Mucosa of rectum (tissue), 2 donors: ENCODE measurements at regions not wholly inside any gene's neighbourhood (a gene's known extent, or its start where the extent isn't known, plus 50 kb on each side); places are given as distances from the start of the nearest gene placed in this dataset.
"Not testable (repeated sequence)": the region's sequence is repeated elsewhere in the genome, so short reads cannot be mapped to it uniquely, and the experiment has no call there.

Experiments
- H3K27ac ChIP-seq, 2 donors: one replicate each; pipeline ENCODE4 v1.7.0; 2013; ENCODE audit warnings: inconsistent platforms in 2 of 2, low read depth in 2 of 2, low read length in 2 of 2
- H3K27me3 ChIP-seq, 2 donors: one replicate each; pipeline ENCODE4 v1.7.0; 2013; ENCODE audit warnings: low read length in 2 of 2; ENCODE audit not compliant: control insufficient read depth in 2 of 2, insufficient read depth in 2 of 2
- H3K36me3 ChIP-seq, 2 donors: one replicate each; pipeline ENCODE4 v1.7.0; 2013; ENCODE audit warnings: low read length in 2 of 2; ENCODE audit not compliant: control insufficient read depth in 2 of 2, insufficient read depth in 2 of 2
- H3K4me1 ChIP-seq, 2 donors: one replicate each; pipeline ENCODE4 v1.7.0; 2013; ENCODE audit warnings: low read length in 2 of 2, mild to moderate bottlenecking in 1 of 2; ENCODE audit not compliant: control insufficient read depth in 2 of 2, insufficient read depth in 2 of 2
- H3K4me3 ChIP-seq, 2 donors: one replicate each; pipeline ENCODE4 v1.7.0; 2013; ENCODE audit warnings: low read length in 2 of 2
- H3K9ac ChIP-seq, 2 donors: one replicate each; pipeline ENCODE4 v1.7.0; 2013; ENCODE audit warnings: low read length in 2 of 2, low read depth in 1 of 2, mild to moderate bottlenecking in 1 of 2
- H3K9me3 ChIP-seq, 2 donors: one replicate each; pipeline ENCODE4 v1.7.0; 2013; ENCODE audit warnings: low read length in 2 of 2; ENCODE audit not compliant: control insufficient read depth in 2 of 2
- donor health status: healthy.
- donor health status: Normal muscosa, but diverticular disease.

DNA sequence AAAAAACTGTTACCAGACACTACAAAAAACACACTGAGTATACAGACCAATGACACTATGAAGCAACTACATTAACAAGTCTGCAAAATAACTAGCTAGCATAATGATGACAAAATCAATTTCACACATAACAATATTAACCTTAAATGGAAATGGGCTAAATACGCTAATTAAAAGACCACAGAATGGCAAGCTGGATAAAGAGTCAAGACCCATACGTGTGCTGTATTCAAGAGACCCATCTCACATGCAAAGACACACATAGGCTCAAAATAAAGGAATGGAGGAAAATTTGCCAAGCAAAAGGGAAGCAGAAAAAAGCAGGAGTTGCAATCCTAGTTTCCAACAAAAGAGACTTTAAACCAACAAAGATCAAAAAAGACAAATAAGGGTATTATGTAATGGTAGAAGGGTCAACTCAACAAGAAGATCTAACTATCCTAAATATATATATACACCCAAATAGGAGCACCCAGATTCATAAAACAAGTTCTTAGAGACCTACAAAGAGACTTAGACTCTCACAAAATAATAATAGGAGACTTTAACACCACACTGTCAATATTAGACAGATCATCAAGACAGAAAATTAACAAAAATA, 158.6 kb downstream of the ALDH8A1 start:
- H3K9ac ChIP-seq, H3K4me3 ChIP-seq, H3K36me3 ChIP-seq, H3K27me3 ChIP-seq, H3K27ac ChIP-seq, H3K4me1 ChIP-seq, H3K9me3 ChIP-seq: not testable (repeated sequence)

DNA sequence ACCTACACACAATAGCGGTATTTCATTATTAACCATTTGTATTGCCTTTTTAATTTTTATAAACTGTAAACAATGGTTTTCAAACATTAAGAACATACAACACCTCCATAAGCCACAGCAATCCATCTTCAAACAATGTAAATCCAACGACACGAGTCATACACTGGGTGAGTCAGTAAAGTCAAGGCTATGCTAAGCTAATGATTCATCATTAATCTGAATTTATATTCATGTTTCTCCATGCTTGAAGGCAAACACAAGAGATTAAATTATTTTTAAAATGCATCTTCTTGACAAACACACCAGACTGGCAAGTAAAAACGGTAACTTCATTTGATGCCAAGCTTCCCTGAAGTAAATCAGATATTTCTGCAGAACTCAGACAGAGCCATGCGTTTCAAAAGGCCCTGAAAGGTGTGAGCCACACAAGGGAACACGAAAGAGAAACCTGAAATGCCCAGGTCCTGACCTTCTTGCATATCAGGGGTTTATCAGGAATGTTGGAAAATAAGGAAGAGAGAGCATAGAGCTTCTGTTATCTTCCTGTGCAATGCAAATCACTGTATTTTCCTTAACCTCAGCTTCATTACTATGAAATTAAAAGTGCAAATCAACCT, 162.5 kb downstream of the ALDH8A1 start:
- Histone ChIP-seq H3K27ac (no peak overlapping the region), H3K9me3 (peaks cover 0 to 2% of the 10 kb centered on the region in 2 donors), H3K36me3 (no peaks in the 10 kb centered on the region), H3K4me3 (no peak overlapping the region), H3K9ac (no peak overlapping the region), H3K4me1 (no peaks in the 10 kb centered on the region), H3K27me3 (no peaks in the 10 kb centered on the region)

DNA sequence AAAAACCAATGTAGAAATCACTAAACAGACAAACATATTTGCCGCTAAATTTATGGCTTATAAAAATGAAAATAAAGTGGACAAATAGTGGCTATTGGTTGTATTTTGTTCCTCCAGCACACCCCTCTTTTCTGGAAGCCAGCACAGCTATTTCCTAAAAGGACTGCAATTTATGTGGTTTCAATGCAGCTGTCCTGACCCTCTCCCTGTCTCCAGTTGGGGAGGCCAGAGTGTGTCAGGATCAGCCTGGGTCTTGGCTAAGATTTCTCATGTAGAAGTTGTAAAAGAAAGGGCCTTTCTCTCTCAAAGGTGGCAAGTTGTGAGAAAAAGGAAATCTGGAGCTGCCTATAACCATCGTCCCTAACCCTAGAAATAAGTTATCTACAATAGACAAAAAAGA, 165.6 kb downstream of the ALDH8A1 start:
- Histone ChIP-seq H3K4me1 (no peaks in the 10 kb centered on the region), H3K9me3 (no peaks in the 10 kb centered on the region), H3K4me3 (no peak overlapping the region), H3K27ac (no peak overlapping the region), H3K9ac (no peak overlapping the region), H3K36me3 (no peaks in the 10 kb centered on the region), H3K27me3 (no peaks in the 10 kb centered on the region)

DNA sequence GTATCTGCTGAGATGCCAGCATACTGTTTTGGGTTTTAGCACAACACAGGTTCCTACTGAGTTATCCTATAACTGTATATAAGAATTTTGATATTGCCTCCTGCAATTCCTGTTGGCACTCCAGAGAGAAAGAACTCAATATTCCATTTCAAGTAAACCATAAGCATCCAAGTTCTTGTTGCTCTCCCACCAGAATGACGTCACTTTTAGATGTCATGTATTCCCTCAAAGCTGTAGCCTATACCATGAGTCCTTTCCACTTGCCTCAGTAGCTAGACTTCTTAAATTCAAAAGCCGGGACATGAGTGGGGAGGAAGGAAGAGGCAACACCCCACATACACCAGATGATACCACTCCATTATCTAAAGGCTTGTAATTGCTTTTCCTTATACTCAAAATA, 171.5 kb downstream of the ALDH8A1 start:
- no peaks in the 10 kb centered on the region for H3K27me3 ChIP-seq
- H3K4me1 ChIP-seq = no peaks in the 10 kb centered on the region
- H3K9ac ChIP-seq = no peak overlapping the region
- no peaks in the 10 kb centered on the region for H3K36me3 ChIP-seq
- H3K9me3 ChIP-seq = no peaks in the 10 kb centered on the region
- no peak overlapping the region for H3K27ac ChIP-seq
- no peak overlapping the region for H3K4me3 ChIP-seq

DNA sequence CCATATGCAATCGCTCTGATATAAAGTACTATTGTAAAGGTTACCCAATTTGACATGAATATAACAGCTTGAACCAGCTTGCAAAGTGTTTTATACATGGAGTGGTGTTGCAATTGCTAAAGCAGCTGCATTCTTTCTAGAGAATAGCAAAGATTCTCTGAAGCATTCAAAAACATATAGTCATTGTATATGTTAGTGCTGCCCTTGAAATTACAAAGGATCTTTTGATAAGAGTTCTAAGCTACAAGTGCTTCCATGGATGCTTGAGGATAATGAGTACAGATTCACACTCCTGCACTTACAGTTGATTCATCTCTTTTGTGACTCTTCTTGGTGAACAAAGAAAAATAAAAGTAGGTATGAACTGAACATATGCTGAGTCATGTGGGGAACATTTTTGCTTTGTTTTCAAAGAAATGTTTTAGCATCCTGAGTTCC, 175.7 kb downstream of the ALDH8A1 start:
- H3K4me3 ChIP-seq = no peak overlapping the region
- H3K4me1 ChIP-seq = no peaks in the 10 kb centered on the region

DNA sequence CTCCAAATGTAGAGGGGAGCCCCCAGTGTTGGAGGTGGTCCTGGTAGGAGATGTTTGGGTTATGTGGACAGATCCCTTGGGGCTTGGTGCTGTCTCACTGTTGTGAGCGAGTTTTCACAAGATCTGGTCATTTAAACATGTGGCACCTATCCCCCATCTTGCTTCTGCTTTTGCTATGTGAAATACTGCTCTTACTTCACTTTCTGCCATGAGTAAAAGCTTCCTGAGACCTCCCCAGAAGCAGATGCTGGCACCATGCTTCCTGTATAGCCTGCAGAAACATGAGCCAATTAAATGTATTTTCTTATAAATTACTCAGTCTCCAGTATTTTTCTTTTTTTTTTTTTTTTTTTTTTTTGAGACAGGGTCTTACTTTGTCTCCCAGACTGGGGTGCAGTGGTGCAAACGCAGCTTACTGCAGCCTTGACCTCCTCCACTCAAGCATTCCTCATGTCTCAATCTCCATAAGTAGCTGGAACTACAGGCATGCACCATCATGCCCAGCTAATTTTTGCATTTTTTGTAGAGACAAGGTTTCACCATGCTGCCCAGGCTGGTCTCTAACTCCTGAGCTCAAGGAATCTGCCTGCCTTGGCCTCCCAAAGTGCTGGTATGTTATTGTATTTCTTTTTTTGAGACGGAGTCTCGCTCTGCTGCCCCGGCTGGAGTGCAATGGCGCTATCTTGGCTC, 177.1 kb downstream of the ALDH8A1 start:
- Histone ChIP-seq H3K9ac (no peak overlapping the region), H3K27me3 (no peaks in the 10 kb centered on the region), H3K4me3 (no peak overlapping the region), H3K27ac (no peak overlapping the region), H3K9me3 (no peaks in the 10 kb centered on the region), H3K4me1 (no peaks in the 10 kb centered on the region), H3K36me3 (no peaks in the 10 kb centered on the region)

More for the DNA sequence above, 175.7 kb downstream of the ALDH8A1 start:
- H3K36me3 ChIP-seq = no peaks in the 10 kb centered on the region
- no peak overlapping the region for H3K27ac ChIP-seq
- no peak overlapping the region for H3K9ac ChIP-seq
- no peaks in the 10 kb centered on the region for H3K27me3 ChIP-seq
- no peaks in the 10 kb centered on the region for H3K9me3 ChIP-seq

DNA sequence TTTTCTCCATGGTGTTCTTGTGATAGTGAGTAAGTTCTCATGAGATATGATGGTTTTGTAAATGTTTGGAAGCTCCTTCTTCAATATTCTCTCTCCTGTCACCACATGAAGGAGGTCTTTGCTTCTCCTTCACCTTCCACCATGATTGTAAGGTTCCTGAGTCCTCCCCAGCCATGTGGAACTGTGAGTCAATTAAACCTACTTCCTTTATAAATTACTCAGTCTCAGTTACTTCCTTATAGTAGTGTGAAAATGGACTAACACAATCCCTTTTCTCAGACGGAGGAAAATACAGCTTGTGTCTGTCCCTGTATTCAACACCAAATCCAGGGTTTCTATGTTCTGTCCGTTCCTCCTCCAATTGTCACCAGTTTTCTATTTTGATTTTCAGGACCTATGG, 181.0 kb downstream of the ALDH8A1 start:
- Histone ChIP-seq H3K27me3 (no peaks in the 10 kb centered on the region), H3K4me3 (no peak overlapping the region), H3K4me1 (peaks cover 0 to 3% of the 10 kb centered on the region in 2 donors), H3K9me3 (no peaks in the 10 kb centered on the region), H3K9ac (no peak overlapping the region), H3K27ac (no peak overlapping the region), H3K36me3 (no peaks in the 10 kb centered on the region)

DNA sequence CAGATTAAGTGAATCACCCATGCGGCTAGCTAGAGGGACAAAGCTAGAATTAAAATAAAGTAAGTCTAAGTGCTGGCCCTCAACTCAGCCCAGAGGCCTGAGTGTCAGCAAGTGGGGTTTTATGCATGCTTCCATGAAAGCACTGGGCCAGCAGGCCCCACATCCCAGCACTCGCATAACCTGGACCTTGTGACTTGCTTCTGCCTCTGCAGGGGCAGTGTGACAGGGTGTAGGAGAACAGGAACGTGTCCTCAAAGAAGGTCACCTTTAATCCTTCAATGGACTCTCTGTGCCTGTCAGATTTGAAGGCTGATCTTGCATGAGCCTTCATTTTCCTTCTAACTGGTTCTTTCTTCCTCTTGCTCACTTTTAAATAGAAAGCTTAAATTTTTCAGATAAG, 183.4 kb downstream of the ALDH8A1 start:
- no peak overlapping the region for H3K9ac ChIP-seq
- peaks cover 0 to 3% of the 10 kb centered on the region in 2 donors for H3K4me1 ChIP-seq
- H3K4me3 ChIP-seq = no peak overlapping the region
- no peak overlapping the region for H3K27ac ChIP-seq
- H3K9me3 ChIP-seq = no peaks in the 10 kb centered on the region
- H3K27me3 ChIP-seq = no peaks in the 10 kb centered on the region
- no peaks in the 10 kb centered on the region for H3K36me3 ChIP-seq

DNA sequence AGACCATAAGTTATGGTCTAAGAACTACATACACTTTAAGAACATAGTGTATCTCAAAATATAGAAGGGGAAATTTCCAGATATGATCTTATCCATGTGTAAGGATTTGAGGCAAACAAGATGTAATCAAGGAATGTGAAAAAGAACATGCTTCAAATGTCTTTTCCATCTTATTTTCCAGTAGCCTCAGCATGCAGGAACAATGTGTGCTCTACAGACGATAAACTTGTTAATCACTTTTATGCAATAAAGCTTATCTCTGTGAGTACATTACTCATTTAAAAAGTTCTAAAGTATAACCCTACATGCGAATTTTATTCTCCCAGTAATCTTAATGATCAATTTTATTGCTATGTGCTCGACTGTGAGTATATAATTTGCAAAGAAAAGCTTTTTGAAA, 185.2 kb downstream of the ALDH8A1 start:
- Histone ChIP-seq H3K27ac (no peak overlapping the region), H3K9ac (no peak overlapping the region), H3K36me3 (no peaks in the 10 kb centered on the region), H3K4me3 (no peak overlapping the region), H3K27me3 (no peaks in the 10 kb centered on the region), H3K4me1 (peaks cover 0 to 3% of the 10 kb centered on the region in 2 donors), H3K9me3 (no peaks in the 10 kb centered on the region)

DNA sequence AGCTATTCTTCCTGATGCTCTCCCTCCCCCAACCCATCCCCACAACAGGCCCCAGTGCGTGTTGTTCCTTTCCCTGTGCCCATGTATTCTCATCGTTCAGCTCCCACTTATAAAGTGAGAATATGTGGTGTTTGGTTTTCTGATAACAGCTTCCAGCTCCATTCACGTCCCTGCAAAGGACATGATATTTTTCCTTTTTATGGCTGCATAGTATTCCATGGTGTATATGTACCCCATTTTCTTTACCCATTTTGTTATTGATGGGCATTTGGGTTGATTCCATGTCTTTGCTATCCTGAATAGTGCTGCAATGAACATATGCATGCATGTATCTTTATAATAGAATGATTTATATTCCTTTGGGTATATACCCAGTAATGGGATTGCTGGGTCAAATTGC, 186.3 kb downstream of the ALDH8A1 start:
- not testable (repeated sequence) for H3K4me3 ChIP-seq, H3K27ac ChIP-seq, H3K9me3 ChIP-seq, H3K27me3 ChIP-seq, H3K4me1 ChIP-seq, H3K36me3 ChIP-seq, H3K9ac ChIP-seq
